ENCODE measurements at regions not wholly inside any gene's neighbourhood (a gene's known extent, or its start where the extent isn't known, plus 50 kb on each side); places are given as distances from the start of the nearest gene placed in this dataset.

GRCh38 chr6:139449611-139450000 is 75.2 kb upstream of the CITED2 start (continued):
- TF ChIP-seq ZNF282 (CRISPR knock-in tag; IDR thresholded peaks at IDR 0.05), result no peak
- TF ChIP-seq AFF1 (IDR thresholded peaks at IDR 0.05; ENCODE audit: low read depth in 1 of 2, partially characterized antibody in 2 of 2), result peak; percentile 21 to 52
- TF ChIP-seq CBX5 (IDR thresholded peaks at IDR 0.05; ENCODE audit: borderline replicate concordance, low read depth), result no peak
- TF ChIP-seq ELF2 (CRISPR knock-in tag; IDR thresholded peaks at IDR 0.05), result no peak
- TF ChIP-seq ZNF395 (CRISPR knock-in tag; IDR thresholded peaks at IDR 0.05), result no peak; the same call in 1 of the 2 replicates
- TF ChIP-seq SAFB2 (IDR thresholded peaks at IDR 0.05; ENCODE audit: borderline replicate concordance, low read depth, low read length, severe bottlenecking), result no peak
- TF ChIP-seq COPS2 (conservative IDR thresholded peaks at IDR 0.05), result no peak
- TF ChIP-seq TEAD2 (tag; IDR thresholded peaks at IDR 0.05), result no peak
- TF ChIP-seq BRF2 (IDR thresholded peaks at IDR 0.05; ENCODE audit: borderline replicate concordance, insufficient read depth, insufficient read length), result no peak
- no peak for TF ChIP-seq CBX8 (IDR thresholded peaks at IDR 0.05; ENCODE audit: borderline replicate concordance, extremely low read depth, low read depth, low read length, poor library complexity, severe bottlenecking)
- no peak for TF ChIP-seq PHF8 (IDR thresholded peaks at IDR 0.05; ENCODE audit: borderline replicate concordance, low read length)
- TF ChIP-seq FUS (optimal IDR thresholded peaks at IDR 0.05; ENCODE audit: low read depth, low read length), result no peak
- no peak for TF ChIP-seq ZBTB7A (IDR thresholded peaks at IDR 0.05; ENCODE audit: borderline replicate concordance, control insufficient read depth, low read depth, low read length)
- TF ChIP-seq FOXP4 (CRISPR knock-in tag; IDR thresholded peaks at IDR 0.05; ENCODE audit: borderline replicate concordance), result no peak
- no peak; the same call in 1 of the 2 replicates for TF ChIP-seq ZNF24 (IDR thresholded peaks at IDR 0.05)
- TF ChIP-seq MNT (conservative IDR thresholded peaks at IDR 0.05), result peak in 1 of 2 experiments; percentile 6; a peak in 1 of 4 replicates
- no peak for TF ChIP-seq HMG20A (CRISPR knock-in tag; conservative IDR thresholded peaks at IDR 0.05)
- TF ChIP-seq C11orf30 (IDR thresholded peaks at IDR 0.05; ENCODE audit: low read depth), result peak; percentile 100

Measured in K562 (cell line).